HEK293 (cell line): ENCODE measurements at regions not wholly inside any gene's neighbourhood (a gene's known extent, or its start where the extent isn't known, plus 50 kb on each side); places are given as distances from the start of the nearest gene placed in this dataset.

Experiments
- CTCF ChIA-PET: fragments of 350-600 bp; formaldehyde crosslinking; extraction: SDS; loops from one replicate; lab custom pipeline; 2021; ENCODE audit warnings: antibody characterized with exemption; lab: Yijun Ruan, JAX
- POLR2A ChIA-PET: fragments of 300-600 bp; formaldehyde crosslinking; extraction: SDS; loops from one replicate; lab custom pipeline; 2020; ENCODE audit warnings: antibody characterized with exemption, inconsistent platforms; lab: Yijun Ruan, JAX
- H3K27ac ChIP-seq: fragments of 200-500 bp; sonication (Bioruptor generic); 2 replicates; pipeline ENCODE4 v1.5.1; 2014; ENCODE audit warnings: low read depth, low read length, control low read depth, inconsistent platforms; ENCODE audit errors: extremely low read depth
- H3K36me3 ChIP-seq, 2 experiments: fragments of 200-500 bp in 1 of 2; sonication (Bioruptor generic) in 1 of 2; 1 replicate in 1 of 2; 2 replicates in 1 of 2; pipeline ENCODE4 v1.5.1; 2014 to 2017; ENCODE audit warnings: inconsistent platforms in 2 of 2, low read length in 2 of 2; ENCODE audit not compliant: control insufficient read depth in 2 of 2, insufficient read depth in 1 of 2
- H3K4me1 ChIP-seq: fragments of 200-500 bp; sonication (Bioruptor generic); 2 replicates; pipeline ENCODE4 v1.5.1; 2014; ENCODE audit warnings: mild to moderate bottlenecking, low read length, inconsistent platforms; ENCODE audit not compliant: control insufficient read depth, insufficient read depth
- H3K4me3 ChIP-seq: 2 replicates; pipeline ENCODE4 v1.5.1; 2011; ENCODE audit warnings: low read depth, mild to moderate bottlenecking, control low read depth, low read length, moderate library complexity
- H3K9me3 ChIP-seq: fragments of 200-500 bp; sonication (Bioruptor generic); 2 replicates; pipeline ENCODE4 v1.5.1; 2014; ENCODE audit warnings: low read depth, low read length, inconsistent platforms; ENCODE audit not compliant: control insufficient read depth, insufficient read depth
- ATF2 ChIP-seq: fragments of 450-650 bp; formaldehyde crosslinking; IDR thresholded peaks from 2 replicates; pipeline ENCODE4 v1.5.1; 2016; ENCODE audit warnings: missing biosample characterization, missing genetic modification characterization, low read depth
- EGR2 ChIP-seq: fragments of 450-650 bp; formaldehyde crosslinking; IDR thresholded peaks from 2 replicates; pipeline ENCODE4 v1.5.1; 2016; ENCODE audit warnings: low read depth, missing biosample characterization, missing genetic modification characterization
- IKZF3 ChIP-seq: fragments of 450-650 bp; IDR thresholded peaks from 2 replicates; pipeline ENCODE4 v1.5.0; 2018; ENCODE audit warnings: missing biosample characterization, mild to moderate bottlenecking, missing genetic modification characterization, moderate library complexity
- KLF16 ChIP-seq: fragments of 450-650 bp; formaldehyde crosslinking; IDR thresholded peaks from 2 replicates; pipeline ENCODE4 v1.5.1; 2017; ENCODE audit warnings: missing biosample characterization, missing genetic modification characterization
- SCRT1 ChIP-seq: fragments of 450-650 bp; formaldehyde crosslinking; IDR thresholded peaks from 2 replicates; pipeline ENCODE4 v1.5.1; 2016; ENCODE audit warnings: missing biosample characterization, missing genetic modification characterization, borderline replicate concordance
- SP3 ChIP-seq: fragments of 450-650 bp; formaldehyde crosslinking; IDR thresholded peaks from 2 replicates; pipeline ENCODE4 v1.5.1; 2016; ENCODE audit warnings: missing biosample characterization, missing genetic modification characterization
- SP7 ChIP-seq: fragments of 450-650 bp; formaldehyde crosslinking; IDR thresholded peaks from 2 replicates; pipeline ENCODE4 v1.5.1; 2016; ENCODE audit warnings: missing biosample characterization, missing genetic modification characterization
- ZBTB17 ChIP-seq: fragments of 450-650 bp; formaldehyde crosslinking; IDR thresholded peaks from 2 replicates; pipeline ENCODE4 v1.5.1; 2016; ENCODE audit warnings: missing biosample characterization, missing genetic modification characterization
- ZFHX2 ChIP-seq: fragments of 450-650 bp; formaldehyde crosslinking; conservative IDR thresholded peaks from 2 replicates; pipeline ENCODE4 v1.5.1; 2016; ENCODE audit warnings: missing biosample characterization, missing genetic modification characterization
- ZFP37 ChIP-seq: fragments of 450-650 bp; formaldehyde crosslinking; IDR thresholded peaks from 2 replicates; pipeline ENCODE4 v1.5.1; 2016; ENCODE audit warnings: missing biosample characterization, missing genetic modification characterization
- ZNF155 ChIP-seq: fragments of 450-650 bp; formaldehyde crosslinking; IDR thresholded peaks from 2 replicates; pipeline ENCODE4 v1.5.1; 2016; ENCODE audit warnings: missing biosample characterization, missing genetic modification characterization
- ZNF184 ChIP-seq: fragments of 450-650 bp; IDR thresholded peaks from 2 replicates; pipeline ENCODE4 v1.5.1; 2018; ENCODE audit warnings: missing biosample characterization, mild to moderate bottlenecking, missing genetic modification characterization
- ZNF585B ChIP-seq: fragments of 450-650 bp; formaldehyde crosslinking; IDR thresholded peaks from 2 replicates; pipeline ENCODE4 v1.5.1; 2016; ENCODE audit warnings: missing biosample characterization, missing genetic modification characterization
- ZNF660 ChIP-seq: fragments of 450-650 bp; IDR thresholded peaks from 2 replicates; pipeline ENCODE4 v1.5.1; 2018; ENCODE audit warnings: missing biosample characterization, mild to moderate bottlenecking, missing genetic modification characterization
- ZXDB ChIP-seq: fragments of 450-650 bp; formaldehyde crosslinking; IDR thresholded peaks from 2 replicates; pipeline ENCODE4 v1.5.1; 2016; ENCODE audit warnings: missing biosample characterization, missing genetic modification characterization
- TF ChIP-seq, protein P1 (sequence below): fragments of 450-650 bp; formaldehyde crosslinking; IDR thresholded peaks from 2 replicates; pipeline ENCODE4 v1.5.1; 2017; ENCODE audit warnings: missing biosample characterization, missing genetic modification characterization
- TF ChIP-seq, protein P2 (sequence below): IDR thresholded peaks from 2 replicates; pipeline ENCODE4 v1.6.1; 2011; ENCODE audit warnings: mild to moderate bottlenecking, low read depth, low read length, borderline replicate concordance
- TF ChIP-seq, protein P3 (sequence below): fragments of 450-650 bp; formaldehyde crosslinking; IDR thresholded peaks from 2 replicates; pipeline ENCODE4 v1.5.1; 2017; ENCODE audit warnings: missing biosample characterization, missing genetic modification characterization
- TF ChIP-seq, protein P4 (sequence below): fragments of 450-650 bp; formaldehyde crosslinking; IDR thresholded peaks from 2 replicates; pipeline ENCODE4 v1.5.1; 2016; ENCODE audit warnings: missing biosample characterization, missing genetic modification characterization

DNA sequence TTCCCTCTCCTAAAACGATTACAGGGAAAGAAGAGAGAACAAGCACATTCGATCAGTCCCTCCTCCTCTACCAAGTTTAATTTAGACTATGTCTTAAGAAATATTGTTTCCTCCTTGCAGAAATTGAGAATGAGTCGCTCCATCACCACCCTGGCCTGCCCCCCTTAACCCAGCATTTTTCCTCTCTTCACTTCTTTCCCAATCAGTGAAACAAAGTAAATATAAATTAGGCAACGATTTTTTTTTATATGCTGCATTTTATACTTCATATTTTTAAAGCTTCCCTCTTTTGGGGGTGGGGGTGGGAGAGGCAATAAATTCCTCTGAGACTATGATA lies 300.0 kb downstream of the SPRY2 start (continued):
- TF ChIP-seq, protein P1, sequence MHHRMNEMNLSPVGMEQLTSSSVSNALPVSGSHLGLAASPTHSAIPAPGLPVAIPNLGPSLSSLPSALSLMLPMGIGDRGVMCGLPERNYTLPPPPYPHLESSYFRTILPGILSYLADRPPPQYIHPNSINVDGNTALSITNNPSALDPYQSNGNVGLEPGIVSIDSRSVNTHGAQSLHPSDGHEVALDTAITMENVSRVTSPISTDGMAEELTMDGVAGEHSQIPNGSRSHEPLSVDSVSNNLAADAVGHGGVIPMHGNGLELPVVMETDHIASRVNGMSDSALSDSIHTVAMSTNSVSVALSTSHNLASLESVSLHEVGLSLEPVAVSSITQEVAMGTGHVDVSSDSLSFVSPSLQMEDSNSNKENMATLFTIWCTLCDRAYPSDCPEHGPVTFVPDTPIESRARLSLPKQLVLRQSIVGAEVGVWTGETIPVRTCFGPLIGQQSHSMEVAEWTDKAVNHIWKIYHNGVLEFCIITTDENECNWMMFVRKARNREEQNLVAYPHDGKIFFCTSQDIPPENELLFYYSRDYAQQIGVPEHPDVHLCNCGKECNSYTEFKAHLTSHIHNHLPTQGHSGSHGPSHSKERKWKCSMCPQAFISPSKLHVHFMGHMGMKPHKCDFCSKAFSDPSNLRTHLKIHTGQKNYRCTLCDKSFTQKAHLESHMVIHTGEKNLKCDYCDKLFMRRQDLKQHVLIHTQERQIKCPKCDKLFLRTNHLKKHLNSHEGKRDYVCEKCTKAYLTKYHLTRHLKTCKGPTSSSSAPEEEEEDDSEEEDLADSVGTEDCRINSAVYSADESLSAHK (tag by site-specific recombination), result no peak
- TF ChIP-seq SP3, result no peak
- TF ChIP-seq ZFP37 (tag by site-specific recombination), result no peak

- Histone ChIP-seq H3K36me3 (no peaks in the 10 kb centered on the region), H3K4me1 (no peaks in the 10 kb centered on the region; the same call in 1 of the 2 replicates), H3K9me3 (no peaks in the 10 kb centered on the region), H3K4me3 (no peak overlapping the region), H3K27ac (no peak overlapping the region)
- POLR2A ChIA-PET, result no interaction called here
- TF ChIP-seq SCRT1 (tag by site-specific recombination), result no peak
- TF ChIP-seq ZNF660 (tag by site-specific recombination), result peak; percentile 63; the same call in 1 of the 2 replicates
- peak; percentile 45; the same call in 1 of the 2 replicates for TF ChIP-seq EGR2 (tag by site-specific recombination)
- no peak for TF ChIP-seq ZNF585B
- no peak for TF ChIP-seq KLF16 (tag by site-specific recombination)
- TF ChIP-seq ZFHX2, result peak; percentile 57
- peak; percentile 78 for TF ChIP-seq SP7 (tag by site-specific recombination)
- TF ChIP-seq, protein P2, sequence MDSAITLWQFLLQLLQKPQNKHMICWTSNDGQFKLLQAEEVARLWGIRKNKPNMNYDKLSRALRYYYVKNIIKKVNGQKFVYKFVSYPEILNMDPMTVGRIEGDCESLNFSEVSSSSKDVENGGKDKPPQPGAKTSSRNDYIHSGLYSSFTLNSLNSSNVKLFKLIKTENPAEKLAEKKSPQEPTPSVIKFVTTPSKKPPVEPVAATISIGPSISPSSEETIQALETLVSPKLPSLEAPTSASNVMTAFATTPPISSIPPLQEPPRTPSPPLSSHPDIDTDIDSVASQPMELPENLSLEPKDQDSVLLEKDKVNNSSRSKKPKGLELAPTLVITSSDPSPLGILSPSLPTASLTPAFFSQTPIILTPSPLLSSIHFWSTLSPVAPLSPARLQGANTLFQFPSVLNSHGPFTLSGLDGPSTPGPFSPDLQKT, result no peak
- TF ChIP-seq ZBTB17 (tag by site-specific recombination), result 0 out of 2 replicates have a peak, but pooled peaks have one; percentile 30
- TF ChIP-seq ZNF184, result peak; percentile 34; the same call in 1 of the 2 replicates
- CTCF ChIA-PET, result no interaction called here
Observed at GRCh38 chr13:80040196-80040980, 300.5 kb downstream of the SPRY2 start.

- ChIA-PET POLR2A (no interaction called here), CTCF (interaction anchor here (1.2 kb wide), 1 partner anchor 11 kb away, joined by 3 read pairs; no protein-coding TSS in a partner anchor)
- no peak overlapping the region for H3K4me3 ChIP-seq
- no peaks in the 10 kb centered on the region for H3K36me3 ChIP-seq
- no peak for TF ChIP-seq SP3
- no peak for TF ChIP-seq ATF2
- no peak for TF ChIP-seq IKZF3
- no peak for TF ChIP-seq ZNF155
- TF ChIP-seq, protein P3, sequence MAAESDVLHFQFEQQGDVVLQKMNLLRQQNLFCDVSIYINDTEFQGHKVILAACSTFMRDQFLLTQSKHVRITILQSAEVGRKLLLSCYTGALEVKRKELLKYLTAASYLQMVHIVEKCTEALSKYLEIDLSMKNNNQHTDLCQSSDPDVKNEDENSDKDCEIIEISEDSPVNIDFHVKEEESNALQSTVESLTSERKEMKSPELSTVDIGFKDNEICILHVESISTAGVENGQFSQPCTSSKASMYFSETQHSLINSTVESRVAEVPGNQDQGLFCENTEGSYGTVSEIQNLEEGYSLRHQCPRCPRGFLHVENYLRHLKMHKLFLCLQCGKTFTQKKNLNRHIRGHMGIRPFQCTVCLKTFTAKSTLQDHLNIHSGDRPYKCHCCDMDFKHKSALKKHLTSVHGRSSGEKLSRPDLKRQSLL (tag by site-specific recombination), result no peak
- TF ChIP-seq, protein P4, sequence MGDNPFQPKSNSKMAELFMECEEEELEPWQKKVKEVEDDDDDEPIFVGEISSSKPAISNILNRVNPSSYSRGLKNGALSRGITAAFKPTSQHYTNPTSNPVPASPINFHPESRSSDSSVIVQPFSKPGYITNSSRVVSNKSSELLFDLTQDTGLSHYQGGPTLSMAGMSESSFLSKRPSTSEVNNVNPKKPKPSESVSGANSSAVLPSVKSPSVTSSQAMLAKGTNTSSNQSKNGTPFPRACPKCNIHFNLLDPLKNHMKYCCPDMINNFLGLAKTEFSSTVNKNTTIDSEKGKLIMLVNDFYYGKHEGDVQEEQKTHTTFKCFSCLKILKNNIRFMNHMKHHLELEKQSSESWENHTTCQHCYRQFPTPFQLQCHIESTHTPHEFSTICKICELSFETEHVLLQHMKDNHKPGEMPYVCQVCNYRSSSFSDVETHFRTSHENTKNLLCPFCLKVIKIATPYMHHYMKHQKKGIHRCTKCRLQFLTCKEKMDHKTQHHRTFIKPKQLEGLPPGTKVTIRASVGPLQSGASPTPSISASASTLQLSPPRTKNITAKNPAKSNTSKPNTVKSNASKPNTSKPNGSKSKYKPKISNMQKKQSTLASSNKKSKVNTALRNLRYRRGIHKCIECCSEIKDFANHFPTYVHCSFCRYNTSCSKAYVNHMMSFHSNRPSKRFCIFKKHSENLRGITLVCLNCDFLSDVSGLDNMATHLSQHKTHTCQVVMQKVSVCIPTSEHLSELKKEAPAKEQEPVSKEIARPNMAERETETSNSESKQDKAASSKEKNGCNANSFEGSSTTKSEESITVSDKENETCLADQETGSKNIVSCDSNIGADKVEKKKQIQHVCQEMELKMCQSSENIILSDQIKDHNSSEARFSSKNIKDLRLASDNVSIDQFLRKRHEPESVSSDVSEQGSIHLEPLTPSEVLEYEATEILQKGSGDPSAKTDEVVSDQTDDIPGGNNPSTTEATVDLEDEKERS (tag by site-specific recombination), result no peak
- TF ChIP-seq ZXDB (tag by site-specific recombination), result no peak
- H3K9me3 ChIP-seq, result no peaks in the 10 kb centered on the region
- no peak overlapping the region for H3K27ac ChIP-seq
- no peaks in the 10 kb centered on the region; the same call in 1 of the 2 replicates for H3K4me1 ChIP-seq
Observed at GRCh38 chr13:80039000-80039399, 301.9 kb downstream of the SPRY2 start.
